MM.1S (cell line): ENCODE measurements at regions not wholly inside any gene's neighbourhood (a gene's known extent, or its start where the extent isn't known, plus 50 kb on each side); places are given as distances from the start of the nearest gene placed in this dataset.

Experiments
- DNase-seq: peaks from one replicate; pipeline ENCODE4 v3.0.0-alpha.2; 2015
- H2AFZ ChIP-seq: fragments of 300-600 bp; sonication (generic); 2 replicates; pipeline ENCODE4 v1.6.0; 2016; ENCODE audit warnings: antibody characterized with exemption, low read length
- H3F3A ChIP-seq: fragments of 300-600 bp; sonication (generic); 2 replicates; pipeline ENCODE4 v1.6.1; 2016; ENCODE audit warnings: mild to moderate bottlenecking, antibody characterized with exemption, low read length, moderate library complexity, mixed read lengths; ENCODE audit not compliant: insufficient read depth
- H3K27ac ChIP-seq: fragments of 300-600 bp; sonication (generic); 2 replicates; pipeline ENCODE4 v1.5.1; 2016; ENCODE audit warnings: mild to moderate bottlenecking, low read length
- H3K27me3 ChIP-seq: fragments of 300-600 bp; sonication (generic); replicated peaks from 2 replicates; pipeline ENCODE4 v1.6.0; 2016; ENCODE audit warnings: low read length; ENCODE audit not compliant: insufficient read depth
- H3K36me3 ChIP-seq: fragments of 300-600 bp; sonication (generic); replicated peaks from 2 replicates; pipeline ENCODE4 v1.6.1; 2016; ENCODE audit warnings: mild to moderate bottlenecking, low read length, mixed read lengths; ENCODE audit not compliant: insufficient read depth
- H3K4me1 ChIP-seq: fragments of 300-600 bp; sonication (generic); 2 replicates; pipeline ENCODE4 v1.6.1; 2016; ENCODE audit warnings: low read length, mixed read lengths
- H3K4me2 ChIP-seq: fragments of 300-600 bp; sonication (generic); 2 replicates; pipeline ENCODE4 v1.6.0; 2016; ENCODE audit warnings: low read depth, low read length
- H3K4me3 ChIP-seq: fragments of 300-600 bp; sonication (generic); 2 replicates; pipeline ENCODE4 v1.5.1; 2016; ENCODE audit warnings: low read length, mixed read lengths
- H3K79me2 ChIP-seq: fragments of 300-600 bp; sonication (generic); 2 replicates; pipeline ENCODE4 v1.6.1; 2016; ENCODE audit warnings: mixed run types, low read length, mixed read lengths
- H3K9ac ChIP-seq: fragments of 300-600 bp; sonication (generic); 2 replicates; pipeline ENCODE4 v1.6.1; 2016; ENCODE audit warnings: low read length, mixed read lengths
- H3K9me2 ChIP-seq: fragments of 300-600 bp; sonication (generic); replicated peaks from 2 replicates; pipeline ENCODE4 v1.6.1; 2016; ENCODE audit warnings: mild to moderate bottlenecking, low read length, mixed read lengths; ENCODE audit not compliant: insufficient read depth
- H3K9me3 ChIP-seq: fragments of 300-600 bp; sonication (generic); replicated peaks from 2 replicates; pipeline ENCODE4 v1.6.1; 2016; ENCODE audit warnings: mild to moderate bottlenecking, low read length, mixed read lengths; ENCODE audit not compliant: insufficient read depth
- H4K20me1 ChIP-seq: fragments of 300-600 bp; sonication (generic); 2 replicates; pipeline ENCODE4 v1.6.1; 2016; ENCODE audit warnings: mild to moderate bottlenecking, low read length, moderate library complexity, mixed read lengths; ENCODE audit not compliant: insufficient read depth
- CTCF ChIP-seq: fragments of 300-600 bp; sonication (generic); IDR thresholded peaks from 2 replicates; pipeline ENCODE4 v1.5.1; 2016; ENCODE audit warnings: antibody characterized with exemption, low read length, mixed read lengths
- EZH2 ChIP-seq: fragments of 300-600 bp; sonication (generic); optimal IDR thresholded peaks from 2 replicates; pipeline ENCODE3; 2017; ENCODE audit warnings: low read depth, mild to moderate bottlenecking, antibody characterized with exemption, low read length, mixed read lengths
- EZH2phosphoT487 ChIP-seq: fragments of 300-600 bp; sonication (generic); IDR thresholded peaks from 2 replicates; pipeline ENCODE4 v1.6.1; 2018; ENCODE audit warnings: antibody characterized with exemption, low read length

GRCh38 chr13:70668983-70669382, 560.7 kb upstream of the KLHL1 start:
- Histone ChIP-seq H3K27me3 (no peaks in the 10 kb centered on the region), H3K9me2 (no peaks in the 10 kb centered on the region), H3K79me2 (no peaks in the 10 kb centered on the region), H3K9me3 (no peaks in the 10 kb centered on the region), H3F3A (no peaks in the 10 kb centered on the region), H2AFZ (no peak overlapping the region), H3K4me1 (no peaks in the 10 kb centered on the region), H3K27ac (no peak overlapping the region), H3K36me3 (no peaks in the 10 kb centered on the region), H3K4me3 (no peak overlapping the region), H4K20me1 (no peaks in the 10 kb centered on the region), H3K9ac (no peak overlapping the region), H3K4me2 (no peak overlapping the region)
- TF ChIP-seq EZH2phosphoT487 (no peak), EZH2 (no peak), CTCF (no peak)
- DNase-seq, result no peak

GRCh38 chr13:70668293-70668692, 560.0 kb upstream of the KLHL1 start:
- Histone ChIP-seq H4K20me1 (no peaks in the 10 kb centered on the region), H3K79me2 (no peaks in the 10 kb centered on the region), H3K27ac (no peak overlapping the region), H3K9me3 (no peaks in the 10 kb centered on the region), H3K4me2 (no peak overlapping the region), H3F3A (no peaks in the 10 kb centered on the region), H2AFZ (no peak overlapping the region), H3K9me2 (no peaks in the 10 kb centered on the region), H3K36me3 (no peaks in the 10 kb centered on the region), H3K9ac (no peak overlapping the region), H3K27me3 (no peaks in the 10 kb centered on the region), H3K4me3 (no peak overlapping the region), H3K4me1 (no peaks in the 10 kb centered on the region)
- no peak for DNase-seq
- TF ChIP-seq CTCF (no peak), EZH2 (no peak), EZH2phosphoT487 (no peak)

GRCh38 chr13:70666883-70667556, 558.8 kb upstream of the KLHL1 start:
- TF ChIP-seq EZH2phosphoT487 (no peak), CTCF (no peak), EZH2 (no peak)

More at GRCh38 chr13:70666883-70667556, 558.8 kb upstream of the KLHL1 start:
- Histone ChIP-seq H3K4me1 (no peaks in the 10 kb centered on the region), H3K27me3 (no peaks in the 10 kb centered on the region), H4K20me1 (no peaks in the 10 kb centered on the region), H3K79me2 (no peaks in the 10 kb centered on the region), H3K27ac (no peak overlapping the region), H3K9ac (no peak overlapping the region), H3K4me2 (no peak overlapping the region), H2AFZ (no peak overlapping the region), H3K9me3 (no peaks in the 10 kb centered on the region), H3K9me2 (no peaks in the 10 kb centered on the region), H3K4me3 (no peak overlapping the region), H3K36me3 (no peaks in the 10 kb centered on the region), H3F3A (no peaks in the 10 kb centered on the region)
- DNase-seq, result no peak
